ENCODE measurements at regions not wholly inside any gene's neighbourhood (a gene's known extent, or its start where the extent isn't known, plus 50 kb on each side); places are given as distances from the start of the nearest gene placed in this dataset.

DNA sequence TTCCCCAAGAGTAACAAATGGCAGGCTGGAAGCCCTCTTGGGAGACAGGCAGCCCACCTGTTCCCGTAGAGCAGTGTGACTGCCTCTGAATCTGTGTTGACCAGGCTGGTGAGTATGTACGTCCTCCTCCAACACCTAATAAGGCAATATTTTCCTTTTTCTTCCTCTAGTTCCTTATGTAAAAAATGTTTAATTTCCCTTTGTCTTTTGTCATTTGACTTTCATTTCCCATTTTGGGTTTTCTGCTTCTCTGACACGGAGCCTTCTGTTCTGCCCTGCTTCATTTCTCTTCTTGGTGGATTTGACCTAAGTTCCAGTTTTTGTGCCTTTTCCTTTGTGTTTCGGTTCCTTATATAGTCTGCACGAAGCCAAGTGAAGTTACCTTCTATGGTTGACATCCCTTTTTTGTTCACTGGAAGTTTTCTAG, 65.8 kb upstream of the ATF3 start:
- TF ChIP-seq, protein P1, sequence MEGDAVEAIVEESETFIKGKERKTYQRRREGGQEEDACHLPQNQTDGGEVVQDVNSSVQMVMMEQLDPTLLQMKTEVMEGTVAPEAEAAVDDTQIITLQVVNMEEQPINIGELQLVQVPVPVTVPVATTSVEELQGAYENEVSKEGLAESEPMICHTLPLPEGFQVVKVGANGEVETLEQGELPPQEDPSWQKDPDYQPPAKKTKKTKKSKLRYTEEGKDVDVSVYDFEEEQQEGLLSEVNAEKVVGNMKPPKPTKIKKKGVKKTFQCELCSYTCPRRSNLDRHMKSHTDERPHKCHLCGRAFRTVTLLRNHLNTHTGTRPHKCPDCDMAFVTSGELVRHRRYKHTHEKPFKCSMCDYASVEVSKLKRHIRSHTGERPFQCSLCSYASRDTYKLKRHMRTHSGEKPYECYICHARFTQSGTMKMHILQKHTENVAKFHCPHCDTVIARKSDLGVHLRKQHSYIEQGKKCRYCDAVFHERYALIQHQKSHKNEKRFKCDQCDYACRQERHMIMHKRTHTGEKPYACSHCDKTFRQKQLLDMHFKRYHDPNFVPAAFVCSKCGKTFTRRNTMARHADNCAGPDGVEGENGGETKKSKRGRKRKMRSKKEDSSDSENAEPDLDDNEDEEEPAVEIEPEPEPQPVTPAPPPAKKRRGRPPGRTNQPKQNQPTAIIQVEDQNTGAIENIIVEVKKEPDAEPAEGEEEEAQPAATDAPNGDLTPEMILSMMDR (IDR thresholded peaks at IDR 0.05 in 4 of 5, conservative IDR thresholded peaks at IDR 0.05 in 1 of 5) = no peak
- TF ChIP-seq POLR2A (IDR thresholded peaks at IDR 0.05) = no peak
